BJ (cell line): ENCODE measurements at regions not wholly inside any gene's neighbourhood (a gene's known extent, or its start where the extent isn't known, plus 50 kb on each side); places are given as distances from the start of the nearest gene placed in this dataset.
A peak's percentile ranks its signal among the peaks of the same experiment; 100 is the strongest.

Source experiments
- CTCF ChIA-PET: fragments of 350-600 bp; formaldehyde crosslinking; extraction: SDS; loops from one replicate; lab custom pipeline; 2021; ENCODE audit warnings: antibody characterized with exemption, inconsistent platforms; lab: Yijun Ruan, JAX
- POLR2A ChIA-PET: fragments of 300-600 bp; sonication (Branson Sonifier 250); formaldehyde crosslinking; extraction: SDS; loops from one replicate; lab custom pipeline; 2021; ENCODE audit warnings: antibody characterized with exemption; lab: Charles Lee
- DNase-seq: peaks from one replicate; pipeline ENCODE4 v3.0.0-alpha.2; 2011; ENCODE audit warnings: low read depth
- H3K27me3 ChIP-seq: 2 replicates; pipeline ENCODE4 v1.6.0; 2011; ENCODE audit warnings: low read length; ENCODE audit not compliant: control insufficient read depth, insufficient read depth
- H3K36me3 ChIP-seq: 2 replicates; pipeline ENCODE4 v1.5.1; 2011; ENCODE audit warnings: low read length; ENCODE audit not compliant: control insufficient read depth, insufficient read depth
- H3K4me3 ChIP-seq: 2 replicates; pipeline ENCODE4 v1.5.1; 2011; ENCODE audit warnings: low read depth, mild to moderate bottlenecking, control low read depth, low read length
- TF ChIP-seq, protein P1 (sequence below): IDR thresholded peaks from 2 replicates; pipeline ENCODE4 v1.5.1; 2011; ENCODE audit warnings: low read depth, mild to moderate bottlenecking, control low read depth, inconsistent platforms, low read length, moderate library complexity; ENCODE audit not compliant: insufficient read depth

DNA sequence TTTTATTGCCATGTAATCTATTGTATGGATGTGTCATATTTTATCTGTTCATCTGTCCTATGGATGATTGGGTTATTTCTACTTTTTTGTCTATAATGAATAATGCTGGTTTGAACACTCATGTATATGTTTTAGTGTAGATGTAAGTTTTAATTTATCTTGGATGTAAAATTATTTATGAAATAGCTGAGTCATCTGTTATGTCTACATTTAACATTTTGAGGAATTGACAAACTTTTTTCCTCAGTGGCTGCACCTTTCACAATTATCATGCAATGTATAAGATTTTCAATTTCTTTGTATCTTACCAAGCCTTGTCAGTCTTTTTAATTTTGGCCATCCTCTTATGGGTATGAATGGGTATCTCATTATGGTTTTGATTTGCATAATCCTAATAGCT, 666.4 kb downstream of the DIPK2A start:
- CTCF ChIA-PET: no interaction called here
- no peak overlapping the region for H3K4me3 ChIP-seq
- H3K27me3 ChIP-seq: no peaks in the 10 kb centered on the region
- TF ChIP-seq, protein P1, sequence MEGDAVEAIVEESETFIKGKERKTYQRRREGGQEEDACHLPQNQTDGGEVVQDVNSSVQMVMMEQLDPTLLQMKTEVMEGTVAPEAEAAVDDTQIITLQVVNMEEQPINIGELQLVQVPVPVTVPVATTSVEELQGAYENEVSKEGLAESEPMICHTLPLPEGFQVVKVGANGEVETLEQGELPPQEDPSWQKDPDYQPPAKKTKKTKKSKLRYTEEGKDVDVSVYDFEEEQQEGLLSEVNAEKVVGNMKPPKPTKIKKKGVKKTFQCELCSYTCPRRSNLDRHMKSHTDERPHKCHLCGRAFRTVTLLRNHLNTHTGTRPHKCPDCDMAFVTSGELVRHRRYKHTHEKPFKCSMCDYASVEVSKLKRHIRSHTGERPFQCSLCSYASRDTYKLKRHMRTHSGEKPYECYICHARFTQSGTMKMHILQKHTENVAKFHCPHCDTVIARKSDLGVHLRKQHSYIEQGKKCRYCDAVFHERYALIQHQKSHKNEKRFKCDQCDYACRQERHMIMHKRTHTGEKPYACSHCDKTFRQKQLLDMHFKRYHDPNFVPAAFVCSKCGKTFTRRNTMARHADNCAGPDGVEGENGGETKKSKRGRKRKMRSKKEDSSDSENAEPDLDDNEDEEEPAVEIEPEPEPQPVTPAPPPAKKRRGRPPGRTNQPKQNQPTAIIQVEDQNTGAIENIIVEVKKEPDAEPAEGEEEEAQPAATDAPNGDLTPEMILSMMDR: no peak
- POLR2A ChIA-PET: no interaction called here
- no peaks in the 10 kb centered on the region for H3K36me3 ChIP-seq
- DNase-seq: no peak

DNA sequence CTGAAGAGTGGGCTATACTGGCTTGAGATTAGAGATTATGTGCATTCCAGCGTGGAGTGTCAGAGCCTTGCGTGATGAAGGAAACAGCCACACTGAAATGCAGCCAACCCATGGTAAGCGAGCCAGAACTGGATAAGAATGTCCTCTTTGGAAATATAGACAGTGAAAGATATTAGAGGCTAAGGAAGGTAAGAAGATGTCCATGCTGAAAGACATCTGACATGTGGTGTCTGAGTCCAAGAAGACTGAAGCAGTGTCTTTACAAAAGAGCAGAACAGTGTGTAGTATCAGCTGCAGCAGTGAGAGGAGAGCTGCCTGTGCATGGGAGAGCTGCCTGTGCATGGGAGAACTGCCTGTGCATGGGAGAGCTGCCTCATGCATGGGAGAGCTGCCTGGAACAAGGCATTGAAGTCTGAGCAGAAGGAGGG, 672.2 kb downstream of the DIPK2A start:
- H3K4me3 ChIP-seq: no peak overlapping the region
- TF ChIP-seq, protein P1: no peak

DNA sequence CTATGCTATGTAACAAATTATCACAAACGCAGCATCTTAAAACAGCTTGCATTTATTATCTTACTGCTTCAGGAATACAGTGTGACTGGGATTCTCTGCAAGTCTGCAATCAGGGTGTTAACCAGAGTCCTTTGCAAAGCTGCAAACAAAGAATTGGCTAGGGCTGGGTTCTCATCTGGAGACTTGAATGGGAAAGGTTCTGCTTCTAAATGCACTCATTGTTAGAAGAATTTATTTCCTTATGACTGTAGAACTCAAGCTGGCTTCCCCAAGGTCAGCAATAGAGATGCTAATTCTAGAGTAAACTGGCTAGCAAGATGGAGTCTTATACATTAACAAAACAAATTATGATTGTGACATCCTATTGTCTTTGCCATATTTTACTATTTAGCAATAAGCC, 673.7 kb downstream of the DIPK2A start:
- TF ChIP-seq, protein P1: no peak
- Histone ChIP-seq H3K27me3 (no peaks in the 10 kb centered on the region), H3K36me3 (no peaks in the 10 kb centered on the region), H3K4me3 (no peak overlapping the region)
- CTCF ChIA-PET: no interaction called here
- DNase-seq: no peak
- POLR2A ChIA-PET: no interaction called here

More for the DNA sequence above, 672.2 kb downstream of the DIPK2A start:
- H3K36me3 ChIP-seq: no peaks in the 10 kb centered on the region
- CTCF ChIA-PET: no interaction called here
- no peaks in the 10 kb centered on the region for H3K27me3 ChIP-seq
- no peak for DNase-seq
- POLR2A ChIA-PET: no interaction called here

DNA sequence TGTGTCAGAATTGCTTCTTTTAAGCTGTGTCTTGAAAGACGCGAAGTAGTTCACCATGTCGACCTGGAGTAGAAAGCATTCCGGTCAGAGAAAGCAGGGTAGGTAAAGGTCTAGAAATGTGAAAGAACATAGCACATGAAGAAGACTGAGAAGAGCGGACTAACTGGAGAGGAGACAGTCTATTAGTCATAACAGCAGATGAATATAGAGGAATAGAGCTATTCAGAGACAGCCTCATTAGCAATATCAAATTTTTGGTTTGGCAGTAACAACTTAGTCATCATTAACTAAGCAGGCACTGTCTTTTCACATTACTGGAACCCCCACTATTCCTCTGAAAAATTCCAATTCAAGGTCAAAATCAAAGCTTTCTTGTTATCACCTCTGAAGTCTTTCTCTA, 678.8 kb downstream of the DIPK2A start:
- TF ChIP-seq, protein P1: no peak
- CTCF ChIA-PET: no interaction called here

DNA sequence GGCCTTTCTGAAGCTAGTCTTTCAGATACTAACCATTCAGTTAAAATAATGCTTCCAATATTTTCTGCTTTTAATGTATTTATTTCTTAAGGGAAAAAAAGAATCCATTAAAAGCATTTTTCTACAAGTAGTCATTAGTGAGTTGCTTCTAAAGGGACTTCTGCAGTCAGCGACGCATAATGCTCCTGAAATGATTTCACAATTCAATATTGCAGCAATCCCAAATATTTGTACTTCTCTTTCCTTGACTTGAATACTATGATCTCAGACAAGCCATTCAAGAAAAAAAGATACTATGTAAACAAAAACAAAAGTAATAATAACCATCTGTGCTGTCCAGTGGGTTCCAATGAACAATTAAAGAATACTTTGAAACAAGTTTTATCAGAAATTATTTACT, 681.0 kb downstream of the DIPK2A start:
- H3K27me3 ChIP-seq: no peaks in the 10 kb centered on the region
- ChIA-PET POLR2A (no interaction called here), CTCF (no interaction called here)
- peak; percentile 77 for DNase-seq
- H3K4me3 ChIP-seq: no peak overlapping the region
- H3K36me3 ChIP-seq: no peaks in the 10 kb centered on the region
- TF ChIP-seq, protein P1: no peak

More for the DNA sequence above, 678.8 kb downstream of the DIPK2A start:
- Histone ChIP-seq H3K27me3 (no peaks in the 10 kb centered on the region), H3K4me3 (no peak overlapping the region), H3K36me3 (no peaks in the 10 kb centered on the region)
- POLR2A ChIA-PET: no interaction called here
- DNase-seq: no peak
